ENCODE measurements at regions not wholly inside any gene's neighbourhood (a gene's known extent, or its start where the extent isn't known, plus 50 kb on each side); places are given as distances from the start of the nearest gene placed in this dataset.

- DNase-seq, result no peak
- Mint-ChIP-seq H3K4me3 (ENCODE audit: unreplicated experiment) (no peak overlapping the region), H3K27ac (ENCODE audit: unreplicated experiment) (peak overlapping the region; percentile 78), H3K27me3 (ENCODE audit: unreplicated experiment) (no peaks in the 10 kb centered on the region), H3K36me3 (ENCODE audit: unreplicated experiment) (peaks cover 15% of the 10 kb centered on the region), H3K9me3 (ENCODE audit: unreplicated experiment) (peaks cover 9% of the 10 kb centered on the region), H3K4me1 (ENCODE audit: low read depth, unreplicated experiment) (peaks cover 22% of the 10 kb centered on the region)
- TF ChIP-seq CTCF (IDR thresholded peaks at IDR 0.05; ENCODE audit: partially characterized antibody, unreplicated experiment), result no peak
These were observed 231.1 kb downstream of the ARHGAP12 start for GRCh38 chr10:31697271-31698180.

GRCh38 chr10:31694929-31695837, 233.4 kb downstream of the ARHGAP12 start:
- peaks cover 11% of the 10 kb centered on the region for H3K36me3 Mint-ChIP-seq (ENCODE audit: unreplicated experiment)
- peaks cover 3% of the 10 kb centered on the region for H3K9me3 Mint-ChIP-seq (ENCODE audit: unreplicated experiment)
- no peak overlapping the region for H3K27ac Mint-ChIP-seq (ENCODE audit: unreplicated experiment)
- H3K4me1 Mint-ChIP-seq (ENCODE audit: low read depth, unreplicated experiment), result peaks cover 22% of the 10 kb centered on the region
- H3K27me3 Mint-ChIP-seq (ENCODE audit: unreplicated experiment), result no peaks in the 10 kb centered on the region
- no peak for TF ChIP-seq CTCF (IDR thresholded peaks at IDR 0.05; ENCODE audit: partially characterized antibody, unreplicated experiment)
- H3K4me3 Mint-ChIP-seq (ENCODE audit: unreplicated experiment), result no peak overlapping the region
- no peak for DNase-seq

GRCh38 chr10:31694126-31694685, 234.4 kb downstream of the ARHGAP12 start:
- H3K27ac Mint-ChIP-seq (ENCODE audit: unreplicated experiment), result no peak overlapping the region
- no peak overlapping the region for H3K4me3 Mint-ChIP-seq (ENCODE audit: unreplicated experiment)
- peaks cover 2% of the 10 kb centered on the region for H3K27me3 Mint-ChIP-seq (ENCODE audit: unreplicated experiment)
- peaks cover 10% of the 10 kb centered on the region for H3K36me3 Mint-ChIP-seq (ENCODE audit: unreplicated experiment)
- peaks cover 3% of the 10 kb centered on the region for H3K9me3 Mint-ChIP-seq (ENCODE audit: unreplicated experiment)
- DNase-seq, result no peak
- H3K4me1 Mint-ChIP-seq (ENCODE audit: low read depth, unreplicated experiment), result peaks cover 22% of the 10 kb centered on the region
- TF ChIP-seq CTCF (IDR thresholded peaks at IDR 0.05; ENCODE audit: partially characterized antibody, unreplicated experiment), result no peak

- H3K36me3 Mint-ChIP-seq (ENCODE audit: unreplicated experiment), result peaks cover 14% of the 10 kb centered on the region
- TF ChIP-seq CTCF (IDR thresholded peaks at IDR 0.05; ENCODE audit: partially characterized antibody, unreplicated experiment), result no peak
- H3K27me3 Mint-ChIP-seq (ENCODE audit: unreplicated experiment), result peaks cover 2% of the 10 kb centered on the region
- DNase-seq, result no peak
- H3K4me3 Mint-ChIP-seq (ENCODE audit: unreplicated experiment), result no peak overlapping the region
- H3K4me1 Mint-ChIP-seq (ENCODE audit: low read depth, unreplicated experiment), result peaks cover 20% of the 10 kb centered on the region
- peaks cover 7% of the 10 kb centered on the region for H3K9me3 Mint-ChIP-seq (ENCODE audit: unreplicated experiment)
- H3K27ac Mint-ChIP-seq (ENCODE audit: unreplicated experiment), result no peak overlapping the region
These were observed 235.1 kb downstream of the ARHGAP12 start for GRCh38 chr10:31693491-31693890.

All from glutamatergic neuron (in vitro differentiated cells).